B cell (primary cell): ENCODE measurements at regions not wholly inside any gene's neighbourhood (a gene's known extent, or its start where the extent isn't known, plus 50 kb on each side); places are given as distances from the start of the nearest gene placed in this dataset.

Experiments used
- ATAC-seq: fragments of 200-7000 bp; cut with Tn5 transposase; one replicate; pipeline ENCODE4 v1.10.0; 2021; ENCODE audit warnings: low read depth, mild to moderate bottlenecking, moderate number of reproducible peaks, moderate library complexity
- CTCF ChIA-PET: fragments of 350-600 bp; sonication (Branson Sonifier 250); formaldehyde crosslinking; loops from one replicate; lab custom pipeline; 2021; ENCODE audit warnings: antibody characterized with exemption, inconsistent platforms; lab: Charles Lee
- POLR2A ChIA-PET: fragments of 350-600 bp; sonication (Branson Sonifier 250); formaldehyde crosslinking; loops from one replicate; lab custom pipeline; 2021; ENCODE audit warnings: antibody characterized with exemption; lab: Charles Lee
- DNase-seq: peaks from one replicate; pipeline ENCODE4 v3.0.0; 2013
- H2AFZ ChIP-seq: 2 replicates; pipeline ENCODE4 v1.6.1; 2012; ENCODE audit warnings: mild to moderate bottlenecking, low read depth, low read length; ENCODE audit not compliant: insufficient read depth, poor library complexity, severe bottlenecking
- H3K27ac ChIP-seq, 2 donors: 1 replicate in 1 of 2; 2 replicates in 1 of 2; pipeline ENCODE4 v1.5.1; 2012 to 2013; ENCODE audit warnings: low read length in 2 of 2, mild to moderate bottlenecking in 2 of 2, moderate library complexity in 1 of 2
- H3K27me3 ChIP-seq, 4 experiments: fragments of 200-600 bp in 1 of 4; sonication (generic) in 1 of 4; replicated peaks in 1 of 4; 1 replicate in 2 of 4; 2 replicates in 2 of 4; pipeline versions ENCODE4 v1.6.1 to v1.7.0; 2013 to 2016; ENCODE audit warnings: low read length in 3 of 4, mild to moderate bottlenecking in 2 of 4, mixed read lengths in 1 of 4, moderate library complexity in 1 of 4; ENCODE audit not compliant: insufficient read depth in 4 of 4, control insufficient read depth in 3 of 4; ENCODE audit errors: control extremely low read depth in 1 of 4
- H3K36me3 ChIP-seq, 2 experiments: replicated peaks in 1 of 2; 1 replicate in 1 of 2; 2 replicates in 1 of 2; pipeline versions ENCODE4 v1.6.1 to v1.7.1; 2013; ENCODE audit warnings: low read length in 1 of 2; ENCODE audit not compliant: insufficient read depth in 2 of 2, control insufficient read depth in 1 of 2; ENCODE audit errors: control extremely low read depth in 1 of 2, extremely low read depth in 1 of 2
- H3K4me1 ChIP-seq, 2 donors: fragments of 200-600 bp in 1 of 2; sonication (generic) in 1 of 2; 1 replicate in 1 of 2; 2 replicates in 1 of 2; pipeline versions ENCODE4 v1.5.1 to v1.6.1; 2013 to 2017; ENCODE audit warnings: low read length in 2 of 2; ENCODE audit not compliant: control insufficient read depth in 2 of 2, insufficient read depth in 2 of 2
- H3K4me2 ChIP-seq: replicated peaks from 2 replicates; pipeline ENCODE3; 2012; ENCODE audit warnings: mild to moderate bottlenecking, low read depth, low read length; ENCODE audit not compliant: poor library complexity, severe bottlenecking
- H3K4me3 ChIP-seq, 5 experiments: fragments of 200-600 bp in 1 of 5; sonication (generic) in 1 of 5; 1 replicate in 3 of 5; 2 replicates in 2 of 5; pipeline versions ENCODE4 v1.5.1 to v1.7.0; 2011 to 2016; ENCODE audit warnings: low read length in 4 of 5, mild to moderate bottlenecking in 4 of 5, low read depth in 2 of 5, control low read depth in 1 of 5, moderate library complexity in 1 of 5; ENCODE audit not compliant: insufficient read depth in 1 of 5; ENCODE audit errors: control extremely low read depth in 1 of 5, extremely low read depth in 1 of 5
- H3K79me2 ChIP-seq: fragments of 200-600 bp; sonication (generic); one replicate; pipeline ENCODE4 v1.6.0; 2016; ENCODE audit warnings: low read length; ENCODE audit not compliant: control insufficient read depth, insufficient read depth
- H3K9ac ChIP-seq: fragments of 200-600 bp; sonication (generic); 2 replicates; pipeline ENCODE4 v1.6.1; 2017; ENCODE audit warnings: mild to moderate bottlenecking, low read length, moderate library complexity
- H3K9me3 ChIP-seq, 3 donors: one replicate each; pipeline versions ENCODE4 v1.6.1 to v1.7.1; 2013; ENCODE audit warnings: low read length in 2 of 3; ENCODE audit not compliant: control insufficient read depth in 2 of 3, insufficient read depth in 1 of 3; ENCODE audit errors: control extremely low read depth in 1 of 3
- H4K20me1 ChIP-seq: 2 replicates; pipeline ENCODE4 v1.6.0; 2012; ENCODE audit warnings: mild to moderate bottlenecking, low read length; ENCODE audit not compliant: insufficient read depth, control insufficient read depth, poor library complexity, severe bottlenecking
- H3K27ac Mint-ChIP-seq: one replicate; pipeline ENCODE4 v1.8.0; 2021; ENCODE audit warnings: mixed read lengths
- H3K27me3 Mint-ChIP-seq: one replicate; pipeline ENCODE4 v1.8.0; 2021; ENCODE audit warnings: mixed read lengths
- H3K4me1 Mint-ChIP-seq: one replicate; pipeline ENCODE4 v1.8.0; 2021; ENCODE audit warnings: mixed read lengths
- H3K4me3 Mint-ChIP-seq: one replicate; pipeline ENCODE4 v1.8.0; 2021; ENCODE audit warnings: mixed read lengths
- H3K9me3 Mint-ChIP-seq: one replicate; pipeline ENCODE4 v1.8.0; 2022; ENCODE audit warnings: mixed read lengths; ENCODE audit not compliant: insufficient read depth
- CTCF ChIP-seq: fragments of 200-600 bp; IDR thresholded peaks from one replicate; pipeline ENCODE4 v1.8.0; 2022; ENCODE audit warnings: antibody characterized with exemption, mild to moderate bottlenecking
- EZH2 ChIP-seq: IDR thresholded peaks from 2 replicates; pipeline ENCODE4 v1.6.1; 2012; ENCODE audit warnings: borderline replicate concordance, low read depth, mild to moderate bottlenecking, moderate library complexity, low read length; ENCODE audit not compliant: insufficient read depth, poor library complexity, severe bottlenecking
- WGBS: methylation state at CpG from one replicate; pipeline ENCODE4 v1.1.5; 2013; ENCODE audit warnings: missing lambda C conversion rate; ENCODE audit not compliant: insufficient coverage; 5-methylcytosine and 5-hydroxymethylcytosine counted together
- intact Hi-C: fragments of 100-400 bp; cut with micrococcal nuclease; formaldehyde crosslinking; loops from one replicate; pipeline ENCODE4 v1.10.0; 2022

DNA sequence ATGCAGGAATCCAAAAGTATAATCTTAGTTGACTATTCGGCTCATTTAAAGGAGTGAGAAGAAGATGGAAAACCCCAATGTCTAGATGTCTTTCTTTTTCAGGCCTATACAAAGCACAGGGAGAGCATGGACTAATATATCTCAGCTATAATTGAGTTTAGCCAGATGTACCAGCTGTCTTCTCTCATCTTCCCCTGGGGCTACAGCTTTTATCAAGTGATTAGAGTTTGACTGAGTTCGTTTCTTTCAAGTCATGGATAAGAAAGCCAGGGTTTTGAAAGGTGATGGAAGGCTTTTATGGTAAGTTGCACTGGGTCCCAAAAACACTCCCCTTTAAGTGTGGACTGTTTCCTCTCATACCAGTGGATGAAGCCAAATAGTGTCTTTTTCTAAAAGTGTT is 1172.8 kb upstream of the TENM4 start:
- intact Hi-C loops, result no loop called here
- DNase-seq, result no peak
- Mint-ChIP-seq H3K9me3 (no peaks in the 10 kb centered on the region), H3K27me3 (no peaks in the 10 kb centered on the region), H3K27ac (no peak overlapping the region), H3K4me1 (no peaks in the 10 kb centered on the region), H3K4me3 (no peak overlapping the region)
- no peaks in the 10 kb centered on the region for H3K27me3 ChIP-seq
- H4K20me1 ChIP-seq, result no peaks in the 10 kb centered on the region
- H3K9me3 ChIP-seq, result no peaks in the 10 kb centered on the region
- no peak for TF ChIP-seq CTCF
- TF ChIP-seq EZH2, result no peak
- no peak overlapping the region for H3K4me2 ChIP-seq
- H3K9ac ChIP-seq, result no peak overlapping the region
- no peaks in the 10 kb centered on the region for H3K79me2 ChIP-seq
- no peak overlapping the region for H2AFZ ChIP-seq
- H3K36me3 ChIP-seq, result no peaks in the 10 kb centered on the region
- ChIA-PET POLR2A (no interaction called here), CTCF (no interaction called here)
- no peaks in the 10 kb centered on the region for H3K4me1 ChIP-seq
- ATAC-seq, result no peak
- H3K27ac ChIP-seq, result no peak overlapping the region
- no CpG with 5 or more reads among the region's 2 CpGs for WGBS
- no peak overlapping the region for H3K4me3 ChIP-seq

DNA sequence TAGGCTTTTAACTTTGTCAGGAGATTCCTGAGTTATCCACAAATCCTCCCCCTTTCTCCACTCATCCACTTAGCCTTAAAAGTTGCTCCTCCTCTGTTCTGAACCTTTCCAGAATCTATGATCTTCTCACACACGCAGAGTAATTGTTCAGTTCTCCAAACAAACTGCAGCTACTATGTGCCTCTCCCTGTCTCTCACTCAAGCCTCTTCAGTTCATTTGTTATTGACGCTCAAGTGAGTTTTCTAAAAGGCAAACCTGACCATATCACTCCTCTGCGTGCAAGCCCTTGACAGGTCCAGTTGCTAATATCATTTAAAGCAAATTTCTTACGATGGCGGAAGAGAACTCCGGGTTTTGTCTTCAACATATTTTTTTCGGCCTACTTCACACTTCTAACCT is 1169.7 kb upstream of the TENM4 start:
- CTCF ChIA-PET, result no interaction called here
- H3K9me3 Mint-ChIP-seq, result no peaks in the 10 kb centered on the region
- no peaks in the 10 kb centered on the region for H3K4me1 Mint-ChIP-seq
- H3K27ac ChIP-seq, result no peak overlapping the region
- TF ChIP-seq EZH2, result no peak
- no peak for TF ChIP-seq CTCF
- intact Hi-C loops, result no loop called here
- H3K9me3 ChIP-seq, result no peaks in the 10 kb centered on the region
- no peaks in the 10 kb centered on the region for H3K36me3 ChIP-seq
- ATAC-seq (no peak), DNase-seq (no peak)
- no peaks in the 10 kb centered on the region for H4K20me1 ChIP-seq
- no peaks in the 10 kb centered on the region for H3K27me3 ChIP-seq
- H3K27me3 Mint-ChIP-seq, result no peaks in the 10 kb centered on the region
- H3K4me1 ChIP-seq, result no peaks in the 10 kb centered on the region
- 92% methylated on average over 5 of the region's 7 CpGs for WGBS
- H2AFZ ChIP-seq, result no peak overlapping the region
- POLR2A ChIA-PET, result no interaction called here
- no peak overlapping the region for H3K4me3 ChIP-seq
- H3K27ac Mint-ChIP-seq, result no peak overlapping the region
- no peak overlapping the region for H3K4me3 Mint-ChIP-seq
- no peaks in the 10 kb centered on the region for H3K79me2 ChIP-seq
- no peak overlapping the region for H3K9ac ChIP-seq
- H3K4me2 ChIP-seq, result no peak overlapping the region
